A549 (cell line): ENCODE measurements at regions not wholly inside any gene's neighbourhood (a gene's known extent, or its start where the extent isn't known, plus 50 kb on each side); places are given as distances from the start of the nearest gene placed in this dataset.

Experiments
- ATAC-seq, 2 experiments: fragments of 200-7000 bp in 1 of 2; fragments of >200 bp in 1 of 2; cut with Nextera tagmentation in 1 of 2; cut with Tn5 transposase in 1 of 2; 3 replicates each; pipeline versions ENCODE4 v1.8.0 to v1.9.1; 2018 to 2020; ENCODE audit warnings: mild to moderate bottlenecking in 1 of 2, moderate library complexity in 1 of 2
- CTCF ChIA-PET: fragments of 300-600 bp; sonication (Branson Sonifier 250); formaldehyde crosslinking; extraction: SDS; loops from one replicate; lab custom pipeline; 2021; ENCODE audit warnings: antibody characterized with exemption, inconsistent platforms; lab: Yijun Ruan, JAX
- POLR2A ChIA-PET: fragments of 350-600 bp; formaldehyde crosslinking; extraction: SDS; loops from one replicate; lab custom pipeline; 2021; ENCODE audit warnings: antibody characterized with exemption, inconsistent platforms; lab: Yijun Ruan, JAX
- DNase-seq, 2 experiments: peaks; one replicate each; pipeline versions ENCODE4 v3.0.0 to v3.0.0-alpha.2; 2011 to 2016; ENCODE audit warnings: low read depth in 1 of 2, low spot score in 1 of 2
- FAIRE-seq: peaks from 2 replicates; lab custom pipeline; 2011; peaks lifted over from hg19 to GRCh38; lab: Jason Lieb, UNC
- H3K27ac ChIP-seq, 2 experiments: fragments of >200 bp; sonication (Bioruptor Twin); formaldehyde crosslinking; 3 replicates each; pipeline ENCODE4 v1.5.1; 2016 to 2017
- H3K4me1 ChIP-seq: fragments of >200 bp; sonication (Bioruptor Twin); formaldehyde crosslinking; 3 replicates; pipeline ENCODE4 v1.6.1; 2016
- H3K4me2 ChIP-seq: fragments of >200 bp; sonication (Bioruptor Twin); formaldehyde crosslinking; 3 replicates; pipeline ENCODE4 v1.6.1; 2016
- H3K4me3 ChIP-seq: fragments of >200 bp; sonication (Bioruptor Twin); formaldehyde crosslinking; 3 replicates; pipeline ENCODE4 v1.5.1; 2016
- H3K9me3 ChIP-seq: fragments of >200 bp; sonication (Bioruptor Twin); formaldehyde crosslinking; 3 replicates; pipeline ENCODE4 v1.6.1; 2016
- CBX2 ChIP-seq: fragments of 200-600 bp; sonication (generic); IDR thresholded peaks from 2 replicates; pipeline ENCODE4 v1.6.1; 2016; ENCODE audit warnings: low read depth, mild to moderate bottlenecking, borderline replicate concordance
- CEBPB ChIP-seq, 2 experiments: fragments of >200 bp in 1 of 2; sonication (Bioruptor Twin) in 1 of 2; formaldehyde crosslinking in 1 of 2; IDR thresholded peaks; 2 replicates each; pipeline ENCODE4 v1.6.1; 2012 to 2016
- EHF ChIP-seq: fragments of 250-450 bp; sonication (Bioruptor Pico); IDR thresholded peaks from 2 replicates; pipeline ENCODE4 v1.5.0; 2020; ENCODE audit warnings: mild to moderate bottlenecking
- ELK1 ChIP-seq: fragments of 150-350 bp; IDR thresholded peaks from 2 replicates; pipeline ENCODE4 v1.6.1; 2014; ENCODE audit warnings: low read depth, mild to moderate bottlenecking, low read length
- ESRRA ChIP-seq: fragments of 150-350 bp; IDR thresholded peaks from 2 replicates; pipeline ENCODE4 v1.6.1; 2014; ENCODE audit warnings: mild to moderate bottlenecking, low read length, borderline replicate concordance
- FOSL2 ChIP-seq, 2 experiments: fragments of 450-650 bp in 1 of 2; fragments of >200 bp in 1 of 2; sonication (Bioruptor Twin) in 1 of 2; formaldehyde crosslinking; IDR thresholded peaks; 2 replicates each; pipeline versions ENCODE4 v1.5.0 to v1.6.1; 2016 to 2020; ENCODE audit warnings: mild to moderate bottlenecking in 1 of 2, moderate library complexity in 1 of 2
- FOXS1 ChIP-seq: fragments of 250-450 bp; sonication (Bioruptor Pico); IDR thresholded peaks from 2 replicates; pipeline ENCODE4 v1.5.0; 2020; ENCODE audit warnings: mild to moderate bottlenecking, moderate library complexity
- HOXB5 ChIP-seq: fragments of 250-450 bp; sonication (Bioruptor Pico); IDR thresholded peaks from 2 replicates; pipeline ENCODE4 v1.5.0; 2020; ENCODE audit warnings: mild to moderate bottlenecking, moderate library complexity
- JUN ChIP-seq, 2 experiments: fragments of >200 bp; sonication (Bioruptor Twin); formaldehyde crosslinking; IDR thresholded peaks; 2 replicates in 1 of 2; 3 replicates in 1 of 2; pipeline ENCODE4 v1.6.1; 2016 to 2017
- MAFK ChIP-seq: fragments of 450-650 bp; IDR thresholded peaks from 2 replicates; pipeline ENCODE4 v1.6.1; 2014; ENCODE audit not compliant: partially characterized antibody
- PBX3 ChIP-seq: IDR thresholded peaks from 2 replicates; pipeline ENCODE4 v1.6.1; 2012
- RAD21 ChIP-seq, 2 experiments: fragments of >200 bp in 1 of 2; sonication (Bioruptor Twin) in 1 of 2; formaldehyde crosslinking in 1 of 2; IDR thresholded peaks in 1 of 2; conservative IDR thresholded peaks in 1 of 2; 2 replicates in 1 of 2; 3 replicates in 1 of 2; pipeline ENCODE4 v1.6.1; 2012 to 2018; ENCODE audit warnings: inconsistent platforms in 1 of 2
- RARB ChIP-seq: fragments of 250-450 bp; sonication (Bioruptor Pico); IDR thresholded peaks from 2 replicates; pipeline ENCODE4 v1.8.0; 2021; ENCODE audit warnings: mild to moderate bottlenecking, moderate library complexity
- RCOR1 ChIP-seq: fragments of 150-350 bp; IDR thresholded peaks from 2 replicates; pipeline ENCODE4 v1.6.1; 2014; ENCODE audit warnings: antibody characterized with exemption, low read length, low read depth
- REST ChIP-seq: fragments of 200-600 bp; sonication (generic); IDR thresholded peaks from 2 replicates; pipeline ENCODE4 v1.6.1; 2016; ENCODE audit warnings: antibody characterized with exemption, mild to moderate bottlenecking, moderate library complexity
- RFX5 ChIP-seq: fragments of 450-650 bp; IDR thresholded peaks from 2 replicates; pipeline ENCODE4 v1.7.1; 2014; ENCODE audit warnings: antibody characterized with exemption, mild to moderate bottlenecking, moderate library complexity
- SMC3 ChIP-seq: fragments of >200 bp; sonication (Bioruptor Twin); formaldehyde crosslinking; IDR thresholded peaks from 3 replicates; pipeline ENCODE4 v1.6.1; 2018; ENCODE audit warnings: inconsistent platforms
- TFCP2L1 ChIP-seq: fragments of 250-450 bp; sonication (Bioruptor Pico); IDR thresholded peaks from 2 replicates; pipeline ENCODE4 v1.5.0; 2021; ENCODE audit warnings: mild to moderate bottlenecking
- ZFP36 ChIP-seq: fragments of 450-650 bp; IDR thresholded peaks from 2 replicates; pipeline ENCODE4 v1.6.1; 2014; ENCODE audit warnings: borderline replicate concordance; ENCODE audit not compliant: partially characterized antibody
- ZNF302 ChIP-seq: fragments of 250-450 bp; sonication (Bioruptor Pico); IDR thresholded peaks from 2 replicates; pipeline ENCODE4 v1.9.0; 2021; ENCODE audit warnings: inconsistent platforms, mild to moderate bottlenecking, moderate library complexity
- WGBS: methylation state at CpG from one replicate; pipeline ENCODE4 v1.1.6; 2017; ENCODE audit errors: missing lambda C conversion rate; 5-methylcytosine and 5-hydroxymethylcytosine counted together

- no peak for ATAC-seq
- POLR2A ChIA-PET: no interaction called here
- no peak for TF ChIP-seq REST
- no peaks in the 10 kb centered on the region for H3K9me3 ChIP-seq
- no peak overlapping the region for H3K4me3 ChIP-seq
- DNase-seq: no peak
- no peaks in the 10 kb centered on the region for H3K4me1 ChIP-seq
- no peak overlapping the region for H3K27ac ChIP-seq
- FAIRE-seq: no peak
- H3K4me2 ChIP-seq: no peak overlapping the region
- CTCF ChIA-PET: no interaction called here
Observed at GRCh38 chr18:40450751-40451150, 1504.3 kb upstream of the PIK3C3 start.

GRCh38 chr18:40447820-40448219 lies 1507.2 kb upstream of the PIK3C3 start:
- TF ChIP-seq RFX5 (no peak), EHF (CRISPR knock-in tag) (no peak), ELK1 (no peak), JUN (IDR thresholded peaks at IDR 0.05) (no peak)
- Histone ChIP-seq H3K27ac (no peak overlapping the region), H3K4me2 (no peak overlapping the region), H3K9me3 (no peaks in the 10 kb centered on the region), H3K4me1 (no peaks in the 10 kb centered on the region), H3K4me3 (no peak overlapping the region)
- 0% methylated on average over 1 of the region's 1 CpG for WGBS
- FAIRE-seq (no peak), DNase-seq (no peak), ATAC-seq (no peak)
- ChIA-PET POLR2A (no interaction called here), CTCF (no interaction called here)

GRCh38 chr18:40440088-40440487 lies 1514.9 kb upstream of the PIK3C3 start:
- TF ChIP-seq MAFK (peak; percentile 43), FOXS1 (CRISPR knock-in tag) (no peak), FOSL2 (IDR thresholded peaks at IDR 0.05) (no peak), FOSL2 (CRISPR knock-in tag; IDR thresholded peaks at IDR 0.05) (no peak)
- Histone ChIP-seq H3K9me3 (no peaks in the 10 kb centered on the region), H3K4me1 (no peaks in the 10 kb centered on the region), H3K4me2 (no peak overlapping the region), H3K27ac (no peak overlapping the region), H3K4me3 (no peak overlapping the region)
- ChIA-PET POLR2A (no interaction called here), CTCF (no interaction called here)
- DNase-seq: no peak
- no peak for ATAC-seq
- 16% methylated on average over 7 of the region's 7 CpGs for WGBS
- FAIRE-seq: no peak

- TF ChIP-seq FOSL2 (IDR thresholded peaks at IDR 0.05) (no peak), FOSL2 (CRISPR knock-in tag; IDR thresholded peaks at IDR 0.05) (no peak), CBX2 (no peak), PBX3 (no peak), HOXB5 (CRISPR knock-in tag) (no peak), ESRRA (no peak), RCOR1 (no peak), TFCP2L1 (no peak), CEBPB (IDR thresholded peaks at IDR 0.05) (no peak), RAD21 (conservative IDR thresholded peaks at IDR 0.05 in 1 of 2, IDR thresholded peaks at IDR 0.05 in 1 of 2) (no peak), ELK1 (no peak), FOXS1 (CRISPR knock-in tag) (no peak), ZNF302 (CRISPR knock-in tag) (no peak), EHF (CRISPR knock-in tag) (no peak), RFX5 (no peak), RARB (CRISPR knock-in tag) (no peak), ZFP36 (no peak), SMC3 (no peak)
- no peak for ATAC-seq
- ChIA-PET CTCF (no interaction called here), POLR2A (no interaction called here)
- 3% methylated on average over 3 of the region's 3 CpGs for WGBS
- H3K9me3 ChIP-seq: no peaks in the 10 kb centered on the region
- H3K4me2 ChIP-seq: no peak overlapping the region
- DNase-seq: no peak
- H3K27ac ChIP-seq: no peak overlapping the region
- no peaks in the 10 kb centered on the region for H3K4me1 ChIP-seq
- H3K4me3 ChIP-seq: no peak overlapping the region
- FAIRE-seq: no peak
Observed at GRCh38 chr18:40437517-40437916, 1517.5 kb upstream of the PIK3C3 start.
